GM23248 (cell line): ENCODE measurements at regions not wholly inside any gene's neighbourhood (a gene's known extent, or its start where the extent isn't known, plus 50 kb on each side); places are given as distances from the start of the nearest gene placed in this dataset.

Source experiments
- EZH2 ChIP-seq: fragments of 200-600 bp; sonication (generic); IDR thresholded peaks from 2 replicates; pipeline ENCODE4 v1.6.1; 2018; ENCODE audit warnings: antibody characterized with exemption, mild to moderate bottlenecking; ENCODE audit not compliant: insufficient read depth, poor library complexity, severe bottlenecking
- EZH2phosphoT487 ChIP-seq: fragments of 200-600 bp; sonication (generic); IDR thresholded peaks from 2 replicates; pipeline ENCODE4 v1.6.1; 2018; ENCODE audit warnings: antibody characterized with exemption, moderate library complexity, mild to moderate bottlenecking, low read depth; ENCODE audit not compliant: insufficient read depth

GRCh38 chr1:82861749-82862148 lies 1061.0 kb downstream of the ADGRL2 start:
- TF ChIP-seq EZH2: no peak
- no peak for TF ChIP-seq EZH2phosphoT487
